GM19397 (cell line): ENCODE measurements at regions not wholly inside any gene's neighbourhood (a gene's known extent, or its start where the extent isn't known, plus 50 kb on each side); places are given as distances from the start of the nearest gene placed in this dataset.
"Not testable (repeated sequence)": the region's sequence is repeated elsewhere in the genome, so short reads cannot be mapped to it uniquely, and the experiment has no call there.

ENCODE experiments used
- ATAC-seq: cut with Tn5 transposase; IDR thresholded peaks from one replicate; pipeline ENCODE4 v1.9.1; 2021; ENCODE audit warnings: mild to moderate bottlenecking, moderate library complexity; ENCODE audit not compliant: unreplicated experiment

GRCh38 chr3:176357891-176358290, 839.4 kb downstream of the TBL1XR1 start:
- ATAC-seq, result no peak

- no peak for ATAC-seq
These were observed 842.4 kb downstream of the TBL1XR1 start for GRCh38 chr3:176354843-176355242.

- ATAC-seq, result no peak
These were observed 844.5 kb downstream of the TBL1XR1 start for GRCh38 chr3:176352716-176353334.

- ATAC-seq, result no peak
These were observed 845.9 kb downstream of the TBL1XR1 start for GRCh38 chr3:176351408-176351807.

- ATAC-seq, result no peak
These were observed 847.6 kb downstream of the TBL1XR1 start for GRCh38 chr3:176349706-176350105.

- ATAC-seq, result no peak
These were observed 849.7 kb downstream of the TBL1XR1 start for GRCh38 chr3:176347424-176348146.

GRCh38 chr3:176341963-176342362, 855.3 kb downstream of the TBL1XR1 start:
- ATAC-seq, result no peak

GRCh38 chr3:176328666-176329065, 868.6 kb downstream of the TBL1XR1 start:
- no peak for ATAC-seq

- no peak for ATAC-seq
These were observed 869.1 kb downstream of the TBL1XR1 start for GRCh38 chr3:176328198-176328597.

- ATAC-seq, result not testable (repeated sequence)
These were observed 870.3 kb downstream of the TBL1XR1 start for GRCh38 chr3:176326894-176327490.

GRCh38 chr3:176321532-176321931, 875.8 kb downstream of the TBL1XR1 start:
- ATAC-seq, result not testable (repeated sequence)

- no peak for ATAC-seq
These were observed 876.2 kb downstream of the TBL1XR1 start for GRCh38 chr3:176321099-176321498.

- no peak for ATAC-seq
These were observed 883.9 kb downstream of the TBL1XR1 start for GRCh38 chr3:176313426-176313825.

- no peak for ATAC-seq
These were observed 886.6 kb downstream of the TBL1XR1 start for GRCh38 chr3:176310641-176311040.

- ATAC-seq, result no peak
These were observed 895.0 kb downstream of the TBL1XR1 start for GRCh38 chr3:176302271-176302670.

GRCh38 chr3:176296066-176296597, 901.1 kb downstream of the TBL1XR1 start:
- ATAC-seq, result no peak

- no peak for ATAC-seq
These were observed 904.0 kb downstream of the TBL1XR1 start for GRCh38 chr3:176293276-176293675.

GRCh38 chr3:176286476-176287085, 910.7 kb downstream of the TBL1XR1 start:
- ATAC-seq, result no peak

- ATAC-seq, result no peak
These were observed 921.7 kb downstream of the TBL1XR1 start for GRCh38 chr3:176275538-176275937.

GRCh38 chr3:176275113-176275512, 922.2 kb downstream of the TBL1XR1 start:
- no peak for ATAC-seq

GRCh38 chr3:176274161-176274560, 923.1 kb downstream of the TBL1XR1 start:
- no peak for ATAC-seq
